ENCODE measurements at regions not wholly inside any gene's neighbourhood (a gene's known extent, or its start where the extent isn't known, plus 50 kb on each side); places are given as distances from the start of the nearest gene placed in this dataset.

GRCh38 chr14:55518391-55518790 lies 61.6 kb upstream of the KTN1 start:
- no peak for TF ChIP-seq CTCF (conservative IDR thresholded peaks at IDR 0.05)
- no peak for TF ChIP-seq ZFX (IDR thresholded peaks at IDR 0.05)
